ENCODE measurements at regions not wholly inside any gene's neighbourhood (a gene's known extent, or its start where the extent isn't known, plus 50 kb on each side); places are given as distances from the start of the nearest gene placed in this dataset.

GRCh38 chr7:156496363-156496769, 144.2 kb upstream of the RNF32 start:
- no peak for DNase-seq (ENCODE audit: insufficient read length, low spot score)
- no peak for FAIRE-seq
- TF ChIP-seq, protein P1, sequence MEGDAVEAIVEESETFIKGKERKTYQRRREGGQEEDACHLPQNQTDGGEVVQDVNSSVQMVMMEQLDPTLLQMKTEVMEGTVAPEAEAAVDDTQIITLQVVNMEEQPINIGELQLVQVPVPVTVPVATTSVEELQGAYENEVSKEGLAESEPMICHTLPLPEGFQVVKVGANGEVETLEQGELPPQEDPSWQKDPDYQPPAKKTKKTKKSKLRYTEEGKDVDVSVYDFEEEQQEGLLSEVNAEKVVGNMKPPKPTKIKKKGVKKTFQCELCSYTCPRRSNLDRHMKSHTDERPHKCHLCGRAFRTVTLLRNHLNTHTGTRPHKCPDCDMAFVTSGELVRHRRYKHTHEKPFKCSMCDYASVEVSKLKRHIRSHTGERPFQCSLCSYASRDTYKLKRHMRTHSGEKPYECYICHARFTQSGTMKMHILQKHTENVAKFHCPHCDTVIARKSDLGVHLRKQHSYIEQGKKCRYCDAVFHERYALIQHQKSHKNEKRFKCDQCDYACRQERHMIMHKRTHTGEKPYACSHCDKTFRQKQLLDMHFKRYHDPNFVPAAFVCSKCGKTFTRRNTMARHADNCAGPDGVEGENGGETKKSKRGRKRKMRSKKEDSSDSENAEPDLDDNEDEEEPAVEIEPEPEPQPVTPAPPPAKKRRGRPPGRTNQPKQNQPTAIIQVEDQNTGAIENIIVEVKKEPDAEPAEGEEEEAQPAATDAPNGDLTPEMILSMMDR (IDR thresholded peaks at IDR 0.05; ENCODE audit: insufficient read depth, missing control alignments): no peak

GRCh38 chr7:156494960-156495359, 145.6 kb upstream of the RNF32 start:
- TF ChIP-seq, protein P1 (IDR thresholded peaks at IDR 0.05; ENCODE audit: insufficient read depth, missing control alignments): no peak
- FAIRE-seq (no peak), DNase-seq (ENCODE audit: insufficient read length, low spot score) (no peak)

DNA sequence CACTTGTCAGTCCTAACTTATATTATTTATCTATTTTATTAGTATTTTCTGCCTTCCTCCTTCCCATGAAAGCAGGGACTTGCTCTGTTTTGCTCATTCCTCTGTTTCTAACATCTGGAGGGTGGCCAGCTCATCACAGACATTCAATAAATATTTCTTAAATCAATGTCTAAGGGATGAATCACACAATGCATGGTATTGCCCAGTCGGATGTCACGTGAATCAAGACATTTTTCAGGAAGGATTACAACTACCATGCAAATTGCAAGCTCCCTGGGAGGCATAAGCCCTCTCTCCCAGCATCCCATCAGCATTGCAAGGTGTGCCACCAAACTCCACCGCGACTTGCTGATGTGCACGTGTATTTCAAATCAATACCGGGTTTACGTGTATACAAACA, 146.6 kb upstream of the RNF32 start:
- DNase-seq (ENCODE audit: insufficient read length, low spot score) (no peak), FAIRE-seq (no peak)
- TF ChIP-seq, protein P1 (IDR thresholded peaks at IDR 0.05; ENCODE audit: insufficient read depth, missing control alignments): no peak

DNA sequence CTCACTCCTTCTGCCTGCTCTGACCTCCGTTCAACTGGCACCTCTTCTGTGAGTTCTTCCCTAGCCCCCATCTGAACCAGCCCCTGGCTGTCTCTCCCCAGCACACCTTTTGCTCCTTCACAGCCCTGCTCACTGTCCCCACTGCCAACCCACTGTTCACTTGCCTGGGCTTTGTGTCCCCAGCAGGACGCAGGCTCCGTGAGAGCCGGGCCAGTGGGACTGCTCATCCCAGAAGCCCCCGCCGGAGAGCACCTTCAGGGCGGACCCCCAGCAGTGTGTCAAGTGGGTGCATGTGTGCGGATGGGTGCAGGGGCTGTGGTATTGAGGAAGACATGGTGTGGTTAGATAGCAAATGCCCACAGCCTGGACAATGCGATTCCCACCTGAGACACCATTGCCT, 148.4 kb upstream of the RNF32 start:
- TF ChIP-seq, protein P1 (IDR thresholded peaks at IDR 0.05; ENCODE audit: insufficient read depth, missing control alignments): no peak
- no peak for FAIRE-seq
- no peak for DNase-seq (ENCODE audit: insufficient read length, low spot score)

DNA sequence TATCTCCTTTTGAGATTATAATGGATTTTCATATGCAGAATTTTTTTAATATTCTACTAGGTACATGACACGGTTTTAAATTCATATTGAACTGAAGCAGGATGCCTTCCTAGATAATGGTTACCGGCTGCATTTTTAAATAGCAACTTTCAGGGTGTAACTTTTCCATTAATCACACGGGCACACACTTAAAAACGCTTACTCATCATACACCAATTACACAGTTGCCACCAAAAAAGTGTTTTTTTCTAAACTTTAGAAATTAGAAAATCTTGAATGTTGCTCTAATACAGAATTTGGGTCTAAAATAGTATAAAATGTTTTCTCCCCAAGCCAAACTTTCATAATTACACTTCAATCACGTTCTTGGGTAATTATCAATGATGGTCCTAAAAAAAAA, 149.1 kb upstream of the RNF32 start:
- no peak for DNase-seq (ENCODE audit: insufficient read length, low spot score)
- no peak for FAIRE-seq
- TF ChIP-seq, protein P1 (IDR thresholded peaks at IDR 0.05; ENCODE audit: insufficient read depth, missing control alignments): no peak

- FAIRE-seq (no peak), DNase-seq (ENCODE audit: insufficient read length, low spot score) (no peak)
- TF ChIP-seq, protein P1 (IDR thresholded peaks at IDR 0.05; ENCODE audit: insufficient read depth, missing control alignments): no peak
Measured at GRCh38 chr7:156490021-156490800, 150.4 kb upstream of the RNF32 start.

GRCh38 chr7:156487811-156488533, 152.6 kb upstream of the RNF32 start:
- DNase-seq (ENCODE audit: insufficient read length, low spot score): no peak
- no peak for FAIRE-seq
- TF ChIP-seq, protein P1 (IDR thresholded peaks at IDR 0.05; ENCODE audit: insufficient read depth, missing control alignments): no peak

All from D721Med (cell line).